ENCODE measurements at regions not wholly inside any gene's neighbourhood (a gene's known extent, or its start where the extent isn't known, plus 50 kb on each side); places are given as distances from the start of the nearest gene placed in this dataset.

DNA sequence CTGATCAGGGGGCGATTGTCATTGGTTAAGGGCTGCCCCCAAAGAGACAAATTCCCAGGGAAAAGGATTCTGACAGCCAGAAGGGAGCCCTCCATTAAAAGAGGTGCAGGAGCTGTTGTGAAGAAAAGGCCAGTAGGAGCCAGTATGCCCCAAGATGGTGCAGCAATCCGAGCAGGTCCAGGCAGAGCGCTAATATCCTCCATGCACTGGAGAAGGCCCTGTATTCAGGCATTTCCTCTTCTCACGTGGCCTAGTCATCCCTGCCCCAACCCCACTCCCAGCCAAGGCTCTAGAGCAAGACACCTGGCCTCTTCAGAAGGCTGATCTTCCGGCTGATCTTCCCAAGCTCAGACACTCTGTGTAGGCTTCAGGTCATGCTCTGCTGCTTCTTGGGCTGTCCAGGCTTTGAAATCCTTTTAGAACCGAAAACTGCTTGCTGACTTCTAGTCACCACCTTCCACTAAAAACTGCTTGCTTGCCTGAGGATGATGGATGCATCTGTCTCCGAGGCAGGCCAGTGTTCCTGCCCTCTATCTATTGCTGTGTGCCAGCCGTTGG lies 77.4 kb downstream of the CYP26A1 start:
- intact Hi-C loops (cut with micrococcal nuclease) = no loop called here
- TF ChIP-seq, protein P1, sequence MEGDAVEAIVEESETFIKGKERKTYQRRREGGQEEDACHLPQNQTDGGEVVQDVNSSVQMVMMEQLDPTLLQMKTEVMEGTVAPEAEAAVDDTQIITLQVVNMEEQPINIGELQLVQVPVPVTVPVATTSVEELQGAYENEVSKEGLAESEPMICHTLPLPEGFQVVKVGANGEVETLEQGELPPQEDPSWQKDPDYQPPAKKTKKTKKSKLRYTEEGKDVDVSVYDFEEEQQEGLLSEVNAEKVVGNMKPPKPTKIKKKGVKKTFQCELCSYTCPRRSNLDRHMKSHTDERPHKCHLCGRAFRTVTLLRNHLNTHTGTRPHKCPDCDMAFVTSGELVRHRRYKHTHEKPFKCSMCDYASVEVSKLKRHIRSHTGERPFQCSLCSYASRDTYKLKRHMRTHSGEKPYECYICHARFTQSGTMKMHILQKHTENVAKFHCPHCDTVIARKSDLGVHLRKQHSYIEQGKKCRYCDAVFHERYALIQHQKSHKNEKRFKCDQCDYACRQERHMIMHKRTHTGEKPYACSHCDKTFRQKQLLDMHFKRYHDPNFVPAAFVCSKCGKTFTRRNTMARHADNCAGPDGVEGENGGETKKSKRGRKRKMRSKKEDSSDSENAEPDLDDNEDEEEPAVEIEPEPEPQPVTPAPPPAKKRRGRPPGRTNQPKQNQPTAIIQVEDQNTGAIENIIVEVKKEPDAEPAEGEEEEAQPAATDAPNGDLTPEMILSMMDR (IDR thresholded peaks at IDR 0.05; ENCODE audit: borderline replicate concordance) = no peak
- Histone ChIP-seq H3K4me3 (no peak overlapping the region), H3K27me3 (ENCODE audit: low read depth) (peaks cover 22% of the 10 kb centered on the region), H3K36me3 (no peaks in the 10 kb centered on the region), H3K9me3 (replicated peaks) (peaks cover 32% of the 10 kb centered on the region), H3K4me1 (no peaks in the 10 kb centered on the region), H3K27ac (replicated peaks) (no peak overlapping the region)
- no peak for DNase-seq

DNA sequence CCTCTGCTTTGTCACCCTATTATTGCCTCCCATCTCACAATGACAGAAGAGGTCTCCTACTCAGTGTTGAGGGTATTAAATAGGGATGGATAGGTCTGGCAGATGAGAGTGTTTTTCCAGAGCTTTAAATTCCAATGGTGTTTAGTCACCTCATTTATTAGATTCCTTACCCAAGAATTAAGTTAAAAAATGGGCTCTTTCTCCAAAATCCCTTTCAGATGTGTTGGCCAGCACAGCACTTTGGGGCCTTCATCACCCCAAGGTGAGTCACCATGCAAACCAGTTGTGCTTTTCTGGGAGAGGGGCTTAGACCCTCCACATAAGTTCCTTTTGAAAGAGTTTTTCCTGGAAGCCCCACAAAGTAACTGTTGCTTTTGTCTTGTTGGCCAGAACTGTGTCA lies 78.4 kb downstream of the CYP26A1 start:
- H3K27ac ChIP-seq (replicated peaks) = no peak overlapping the region
- H3K36me3 ChIP-seq = no peaks in the 10 kb centered on the region
- H3K9me3 ChIP-seq (replicated peaks) = peaks cover 36% of the 10 kb centered on the region
- TF ChIP-seq, protein P1 (IDR thresholded peaks at IDR 0.05; ENCODE audit: borderline replicate concordance) = no peak
- H3K4me1 ChIP-seq = no peaks in the 10 kb centered on the region
- intact Hi-C loops (cut with micrococcal nuclease) = no loop called here
- peaks cover 17% of the 10 kb centered on the region for H3K27me3 ChIP-seq (ENCODE audit: low read depth)
- DNase-seq = no peak
- H3K4me3 ChIP-seq = no peak overlapping the region

DNA sequence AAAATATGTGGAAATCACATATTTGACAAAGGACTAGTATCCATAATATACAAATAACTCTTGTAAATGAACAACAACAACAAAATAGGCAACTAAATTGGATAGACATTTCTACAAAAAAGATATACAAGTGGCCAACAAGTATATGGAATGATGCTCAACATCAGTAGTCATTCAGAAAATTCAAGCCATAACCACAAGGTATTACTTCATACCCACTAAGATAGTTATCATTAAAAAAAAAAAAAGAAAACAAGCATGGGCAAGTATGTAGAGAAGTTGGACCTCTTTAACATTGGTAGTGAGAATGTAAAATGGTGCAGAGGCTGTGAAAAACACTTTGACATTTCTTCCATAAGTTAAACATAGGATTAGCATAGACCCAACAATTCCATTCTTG lies 80.8 kb downstream of the CYP26A1 start:
- no peaks in the 10 kb centered on the region for H3K4me1 ChIP-seq
- no peak overlapping the region for H3K27ac ChIP-seq (replicated peaks)
- H3K36me3 ChIP-seq = no peaks in the 10 kb centered on the region
- H3K9me3 ChIP-seq (replicated peaks) = peaks cover 55% of the 10 kb centered on the region
- no peak overlapping the region for H3K4me3 ChIP-seq
- DNase-seq = no peak
- TF ChIP-seq, protein P1 (IDR thresholded peaks at IDR 0.05; ENCODE audit: borderline replicate concordance) = no peak
- peaks cover 2% of the 10 kb centered on the region for H3K27me3 ChIP-seq (ENCODE audit: low read depth)
- intact Hi-C loops (cut with micrococcal nuclease) = no loop called here

DNA sequence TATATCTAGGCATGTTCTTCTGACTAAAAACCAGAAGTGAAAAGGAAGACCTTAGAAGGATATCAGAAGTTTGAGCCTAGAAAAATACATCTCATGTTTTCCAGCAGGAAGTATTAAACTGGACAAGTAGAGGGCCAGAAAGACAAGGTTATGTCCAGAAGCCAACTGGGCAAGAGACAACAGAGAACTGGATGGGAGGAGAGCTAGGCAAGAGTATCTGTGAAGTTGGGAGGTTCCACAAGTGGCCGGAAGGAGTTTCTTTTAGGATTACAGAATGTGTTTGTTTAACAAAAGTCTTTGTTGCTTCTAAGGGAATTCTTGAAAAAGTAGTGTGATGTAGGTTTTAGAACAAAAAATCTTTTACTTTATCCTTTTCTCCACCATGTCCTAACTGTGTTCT lies 86.4 kb downstream of the CYP26A1 start:
- no peak overlapping the region for H3K27ac ChIP-seq (replicated peaks)
- TF ChIP-seq, protein P1 (IDR thresholded peaks at IDR 0.05; ENCODE audit: borderline replicate concordance) = no peak
- DNase-seq = no peak
- no peaks in the 10 kb centered on the region for H3K4me1 ChIP-seq
- intact Hi-C loops (cut with micrococcal nuclease) = no loop called here
- H3K4me3 ChIP-seq = no peak overlapping the region
- H3K36me3 ChIP-seq = no peaks in the 10 kb centered on the region
- H3K27me3 ChIP-seq (ENCODE audit: low read depth) = peaks cover 4% of the 10 kb centered on the region
- peaks cover 31% of the 10 kb centered on the region for H3K9me3 ChIP-seq (replicated peaks)

DNA sequence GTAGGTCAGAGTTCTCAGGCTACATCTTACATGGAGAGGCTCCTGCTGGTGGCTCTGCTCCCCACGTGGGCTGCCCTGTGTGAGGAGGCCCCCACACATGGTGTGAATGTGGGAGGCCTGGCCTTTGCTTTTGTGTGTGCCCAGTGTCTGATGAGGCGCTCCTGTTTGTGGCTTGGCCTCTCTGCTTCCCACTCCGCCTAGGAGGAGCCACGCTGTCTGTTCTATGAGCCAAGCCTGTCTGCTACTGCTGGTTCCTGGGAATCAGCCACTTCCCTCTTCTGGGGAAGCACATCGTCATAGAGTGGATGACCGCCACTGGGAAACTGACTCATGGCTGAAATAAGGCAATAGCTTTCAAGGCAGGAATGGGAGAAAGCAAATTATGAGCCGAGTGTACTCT lies 87.1 kb downstream of the CYP26A1 start:
- H3K27ac ChIP-seq (replicated peaks) = no peak overlapping the region
- peaks cover 26% of the 10 kb centered on the region for H3K9me3 ChIP-seq (replicated peaks)
- no peaks in the 10 kb centered on the region for H3K4me1 ChIP-seq
- H3K36me3 ChIP-seq = no peaks in the 10 kb centered on the region
- DNase-seq = no peak
- H3K27me3 ChIP-seq (ENCODE audit: low read depth) = peaks cover 11% of the 10 kb centered on the region
- intact Hi-C loops (cut with micrococcal nuclease) = no loop called here
- TF ChIP-seq, protein P1 (IDR thresholded peaks at IDR 0.05; ENCODE audit: borderline replicate concordance) = no peak
- H3K4me3 ChIP-seq = no peak overlapping the region
